ENCODE measurements at regions not wholly inside any gene's neighbourhood (a gene's known extent, or its start where the extent isn't known, plus 50 kb on each side); places are given as distances from the start of the nearest gene placed in this dataset.

DNA sequence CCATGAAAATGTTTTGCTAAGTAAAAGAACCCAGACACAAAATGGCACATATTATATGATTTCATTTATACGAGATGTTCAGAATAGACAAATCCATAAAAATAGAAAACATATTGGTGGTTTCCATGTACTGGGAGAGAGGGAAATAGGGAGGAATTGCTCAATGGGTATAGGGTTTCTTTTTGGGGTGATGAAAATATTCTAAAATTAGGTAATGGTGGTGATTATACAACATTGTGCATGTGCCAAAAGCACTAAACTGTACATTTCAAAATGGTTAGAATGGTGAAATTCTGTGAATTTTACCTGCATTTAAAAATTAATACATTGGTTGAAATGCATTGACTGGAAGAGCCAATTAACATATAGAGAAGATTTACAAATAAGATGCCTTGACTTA is 613.9 kb downstream of the TNS3 start:
- Histone ChIP-seq H3K4me3 (no peak overlapping the region), H3K27ac (no peak overlapping the region), H3K9me3 (no peaks in the 10 kb centered on the region), H3K4me1 (replicated peaks) (no peaks in the 10 kb centered on the region), H3K27me3 (replicated peaks; ENCODE audit: insufficient read depth) (no peaks in the 10 kb centered on the region), H3K36me3 (no peaks in the 10 kb centered on the region)
- WGBS: 91% methylated on average over 1 of the region's 1 CpG
- no peak for TF ChIP-seq POLR2AphosphoS5 (IDR thresholded peaks at IDR 0.05)
- TF ChIP-seq, protein P1, sequence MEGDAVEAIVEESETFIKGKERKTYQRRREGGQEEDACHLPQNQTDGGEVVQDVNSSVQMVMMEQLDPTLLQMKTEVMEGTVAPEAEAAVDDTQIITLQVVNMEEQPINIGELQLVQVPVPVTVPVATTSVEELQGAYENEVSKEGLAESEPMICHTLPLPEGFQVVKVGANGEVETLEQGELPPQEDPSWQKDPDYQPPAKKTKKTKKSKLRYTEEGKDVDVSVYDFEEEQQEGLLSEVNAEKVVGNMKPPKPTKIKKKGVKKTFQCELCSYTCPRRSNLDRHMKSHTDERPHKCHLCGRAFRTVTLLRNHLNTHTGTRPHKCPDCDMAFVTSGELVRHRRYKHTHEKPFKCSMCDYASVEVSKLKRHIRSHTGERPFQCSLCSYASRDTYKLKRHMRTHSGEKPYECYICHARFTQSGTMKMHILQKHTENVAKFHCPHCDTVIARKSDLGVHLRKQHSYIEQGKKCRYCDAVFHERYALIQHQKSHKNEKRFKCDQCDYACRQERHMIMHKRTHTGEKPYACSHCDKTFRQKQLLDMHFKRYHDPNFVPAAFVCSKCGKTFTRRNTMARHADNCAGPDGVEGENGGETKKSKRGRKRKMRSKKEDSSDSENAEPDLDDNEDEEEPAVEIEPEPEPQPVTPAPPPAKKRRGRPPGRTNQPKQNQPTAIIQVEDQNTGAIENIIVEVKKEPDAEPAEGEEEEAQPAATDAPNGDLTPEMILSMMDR (IDR thresholded peaks at IDR 0.05): no peak
- TF ChIP-seq POLR2A (IDR thresholded peaks at IDR 0.05): no peak
- no peak for DNase-seq (ENCODE audit: low spot score)
- intact Hi-C loops (cut with DNase I): no loop called here

DNA sequence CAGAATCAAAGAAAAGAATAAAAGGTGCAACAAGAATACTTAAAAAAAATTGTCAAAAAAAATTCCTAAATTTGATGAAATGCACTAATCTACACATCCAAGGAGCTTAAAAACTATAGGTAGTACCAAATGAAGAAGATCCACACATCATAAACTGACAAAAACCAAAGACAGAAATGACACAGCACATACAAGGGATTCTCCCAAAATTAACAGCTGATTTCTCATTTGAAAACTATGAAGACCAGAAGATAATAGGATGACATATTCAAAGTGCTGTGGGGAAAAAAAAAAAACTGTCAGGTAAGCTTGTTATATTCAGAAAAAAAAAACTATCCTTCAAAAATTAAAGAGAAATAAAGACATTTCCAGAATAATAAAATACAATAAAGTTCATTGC is 618.2 kb downstream of the TNS3 start:
- Histone ChIP-seq H3K36me3 (no peaks in the 10 kb centered on the region), H3K27me3 (replicated peaks; ENCODE audit: insufficient read depth) (no peaks in the 10 kb centered on the region), H3K4me3 (no peak overlapping the region), H3K27ac (no peak overlapping the region), H3K9me3 (no peaks in the 10 kb centered on the region), H3K4me1 (replicated peaks) (no peaks in the 10 kb centered on the region)
- TF ChIP-seq POLR2AphosphoS5 (IDR thresholded peaks at IDR 0.05) (no peak), POLR2A (IDR thresholded peaks at IDR 0.05) (no peak)
- TF ChIP-seq, protein P1 (IDR thresholded peaks at IDR 0.05): no peak
- intact Hi-C loops (cut with DNase I): no loop called here
- DNase-seq (ENCODE audit: low spot score): no peak

DNA sequence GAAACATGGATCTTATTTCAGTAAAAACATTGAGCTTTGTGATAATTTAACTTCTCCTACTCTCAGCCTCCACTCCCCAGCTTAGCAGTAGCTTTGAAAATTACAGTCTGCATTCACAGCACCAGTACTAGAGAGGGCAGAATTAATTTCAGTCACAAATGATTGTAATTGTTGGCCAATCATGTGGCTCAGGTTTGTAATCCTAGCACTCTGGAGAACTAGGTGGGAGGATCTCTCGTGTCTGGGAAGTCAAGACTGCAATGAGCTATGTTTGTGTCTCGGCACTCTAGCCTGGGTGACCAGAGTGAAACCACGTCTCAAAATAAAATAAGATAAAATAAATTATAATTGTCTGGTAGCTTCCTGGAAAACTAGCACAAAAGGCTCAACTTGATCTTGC is 620.9 kb downstream of the TNS3 start:
- no peak overlapping the region for H3K27ac ChIP-seq
- TF ChIP-seq, protein P1 (IDR thresholded peaks at IDR 0.05): no peak
- TF ChIP-seq POLR2A (IDR thresholded peaks at IDR 0.05): no peak
- no peak for TF ChIP-seq POLR2AphosphoS5 (IDR thresholded peaks at IDR 0.05)
- no peaks in the 10 kb centered on the region for H3K27me3 ChIP-seq (replicated peaks; ENCODE audit: insufficient read depth)
- no peaks in the 10 kb centered on the region for H3K9me3 ChIP-seq
- H3K4me3 ChIP-seq: no peak overlapping the region
- 72% methylated on average over 3 of the region's 3 CpGs for WGBS
- intact Hi-C loops (cut with DNase I): no loop called here
- DNase-seq (ENCODE audit: low spot score): no peak
- H3K4me1 ChIP-seq (replicated peaks): no peaks in the 10 kb centered on the region
- no peaks in the 10 kb centered on the region for H3K36me3 ChIP-seq

DNA sequence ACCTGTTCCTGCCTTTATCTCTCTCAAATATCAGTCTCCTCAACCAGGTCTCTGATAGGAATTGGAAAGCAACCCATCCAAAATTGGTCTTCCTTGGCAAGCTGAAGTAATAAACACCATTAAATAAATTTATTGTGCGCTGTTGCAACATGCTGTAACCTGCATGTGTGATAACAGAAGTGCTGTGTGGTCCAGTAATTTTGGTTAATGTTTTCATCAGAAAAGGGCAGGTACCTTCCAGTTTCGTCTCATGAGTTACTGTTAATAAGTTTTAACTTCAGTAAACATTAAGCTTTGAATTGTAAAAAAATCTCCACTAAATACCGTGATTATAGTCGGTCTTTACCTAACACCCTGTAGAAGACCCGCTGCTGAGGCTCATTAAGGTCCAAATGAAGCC is 624.7 kb downstream of the TNS3 start:
- no peak for DNase-seq (ENCODE audit: low spot score)
- Histone ChIP-seq H3K36me3 (no peaks in the 10 kb centered on the region), H3K27me3 (replicated peaks; ENCODE audit: insufficient read depth) (no peaks in the 10 kb centered on the region), H3K9me3 (no peaks in the 10 kb centered on the region), H3K4me3 (no peak overlapping the region), H3K27ac (no peak overlapping the region), H3K4me1 (replicated peaks) (no peaks in the 10 kb centered on the region)
- intact Hi-C loops (cut with DNase I): no loop called here
- TF ChIP-seq, protein P1 (IDR thresholded peaks at IDR 0.05): no peak
- TF ChIP-seq POLR2AphosphoS5 (IDR thresholded peaks at IDR 0.05) (no peak), POLR2A (IDR thresholded peaks at IDR 0.05) (no peak)
- 50% methylated on average over 5 of the region's 5 CpGs for WGBS

DNA sequence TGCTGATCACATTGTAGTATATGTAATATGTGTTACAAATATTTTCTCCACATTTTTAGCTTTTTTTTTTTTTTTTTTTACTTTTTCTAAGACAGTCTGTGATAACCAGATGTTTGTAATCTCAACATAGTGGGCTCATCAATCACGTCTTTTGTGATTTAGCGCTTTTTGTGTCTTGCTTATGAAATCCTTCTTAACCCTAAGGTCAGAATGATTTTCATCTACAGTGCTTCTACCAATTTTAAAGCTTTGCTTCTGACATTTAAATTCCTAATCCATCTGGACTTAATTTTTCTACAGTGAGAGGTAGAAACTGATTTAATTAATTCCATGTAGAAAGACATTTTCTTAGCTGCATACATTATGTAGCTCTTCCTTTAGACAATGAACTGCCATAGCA is 626.4 kb downstream of the TNS3 start:
- DNase-seq (ENCODE audit: low spot score): no peak
- Histone ChIP-seq H3K9me3 (no peaks in the 10 kb centered on the region), H3K27ac (no peak overlapping the region), H3K27me3 (replicated peaks; ENCODE audit: insufficient read depth) (no peaks in the 10 kb centered on the region), H3K36me3 (no peaks in the 10 kb centered on the region), H3K4me3 (no peak overlapping the region), H3K4me1 (replicated peaks) (no peaks in the 10 kb centered on the region)
- TF ChIP-seq POLR2A (IDR thresholded peaks at IDR 0.05) (no peak), POLR2AphosphoS5 (IDR thresholded peaks at IDR 0.05) (no peak)
- TF ChIP-seq, protein P1 (IDR thresholded peaks at IDR 0.05): no peak
- WGBS: 95% methylated on average over 2 of the region's 2 CpGs
- intact Hi-C loops (cut with DNase I): no loop called here
